Vagina (tissue), 2 donors: ENCODE measurements at regions not wholly inside any gene's neighbourhood (a gene's known extent, or its start where the extent isn't known, plus 50 kb on each side); places are given as distances from the start of the nearest gene placed in this dataset.

Experiments
- CTCF ChIP-seq, 3 experiments: fragments of 450-650 bp in 2 of 3; fragments of 200-600 bp in 1 of 3; sonication (generic) in 1 of 3; IDR thresholded peaks; one replicate each; pipeline ENCODE4 v1.5.1; 2017 to 2019; ENCODE audit warnings: antibody characterized with exemption in 3 of 3, mild to moderate bottlenecking in 2 of 3, moderate library complexity in 2 of 3
- POLR2A ChIP-seq, 2 donors: fragments of 450-650 bp; IDR thresholded peaks; one replicate each; pipeline ENCODE4 v1.6.1; 2017; ENCODE audit warnings: antibody characterized with exemption in 2 of 2, mild to moderate bottlenecking in 2 of 2, moderate library complexity in 2 of 2
- POLR2AphosphoS5 ChIP-seq, 2 donors: sonication (generic); formaldehyde crosslinking; IDR thresholded peaks; one replicate each; pipeline ENCODE4 v1.9.0; 2017; ENCODE audit warnings: antibody characterized with exemption in 2 of 2, mild to moderate bottlenecking in 2 of 2, low read depth in 1 of 2; ENCODE audit not compliant: insufficient read depth in 1 of 2

GRCh38 chr5:38135486-38136039, 122.8 kb upstream of the EGFLAM start:
- no peak for TF ChIP-seq CTCF (IDR thresholded peaks at IDR 0.05)
- no peak for TF ChIP-seq POLR2A (IDR thresholded peaks at IDR 0.05)
- no peak for TF ChIP-seq POLR2AphosphoS5 (IDR thresholded peaks at IDR 0.05; ENCODE audit: insufficient read depth in 1 of 2, low read depth in 1 of 2)
